CD14-positive monocyte (primary cell): ENCODE measurements at regions not wholly inside any gene's neighbourhood (a gene's known extent, or its start where the extent isn't known, plus 50 kb on each side); places are given as distances from the start of the nearest gene placed in this dataset.
A peak's percentile ranks its signal among the peaks of the same experiment; 100 is the strongest.

ENCODE experiments used
- DNase-seq, 3 donors: peaks; one replicate each; pipeline ENCODE4 v3.0.0-alpha.2; 2011 to 2022
- H2AFZ ChIP-seq: 2 replicates; pipeline ENCODE4 v1.6.0; 2012; ENCODE audit warnings: mild to moderate bottlenecking, low read depth, low read length, inconsistent platforms; ENCODE audit not compliant: insufficient read depth, poor library complexity, severe bottlenecking
- H3K27ac ChIP-seq, 2 donors: 1 replicate in 1 of 2; 2 replicates in 1 of 2; pipeline ENCODE4 v1.5.1; 2012 to 2013; ENCODE audit warnings: low read length in 2 of 2, control low read depth in 1 of 2, inconsistent platforms in 1 of 2, low read depth in 1 of 2, mild to moderate bottlenecking in 1 of 2
- H3K27me3 ChIP-seq, 2 donors: one replicate each; pipeline versions ENCODE4 v1.6.0 to v1.6.1; 2011 to 2013; ENCODE audit warnings: low read length in 2 of 2; ENCODE audit not compliant: control insufficient read depth in 2 of 2, insufficient read depth in 2 of 2
- H3K36me3 ChIP-seq, 2 donors: replicated peaks in 1 of 2; 1 replicate in 1 of 2; 2 replicates in 1 of 2; pipeline versions ENCODE4 v1.5.1 to v1.6.1; 2012 to 2013; ENCODE audit warnings: low read length in 2 of 2, control low read depth in 1 of 2, inconsistent platforms in 1 of 2, mild to moderate bottlenecking in 1 of 2; ENCODE audit not compliant: insufficient read depth in 2 of 2, control insufficient read depth in 1 of 2
- H3K4me1 ChIP-seq, 2 donors: 1 replicate in 1 of 2; 2 replicates in 1 of 2; pipeline versions ENCODE4 v1.5.1 to v1.6.1; 2012 to 2013; ENCODE audit warnings: low read length in 2 of 2, control low read depth in 1 of 2, inconsistent platforms in 1 of 2, mild to moderate bottlenecking in 1 of 2, moderate library complexity in 1 of 2; ENCODE audit not compliant: insufficient read depth in 2 of 2, control insufficient read depth in 1 of 2
- H3K4me2 ChIP-seq: replicated peaks from 2 replicates; pipeline ENCODE3; 2012; ENCODE audit warnings: low read length, moderate library complexity, mild to moderate bottlenecking; ENCODE audit not compliant: poor library complexity, severe bottlenecking; ENCODE audit errors: extremely low read depth
- H3K4me3 ChIP-seq, 3 experiments: fragments of 200-600 bp in 1 of 3; sonication (generic) in 1 of 3; replicated peaks in 1 of 3; 1 replicate in 2 of 3; 2 replicates in 1 of 3; pipeline ENCODE4 v1.5.1; 2011 to 2013; ENCODE audit warnings: low read length in 3 of 3, mild to moderate bottlenecking in 3 of 3, control low read depth in 2 of 3, low read depth in 2 of 3, inconsistent platforms in 1 of 3, moderate library complexity in 1 of 3
- H3K79me2 ChIP-seq: 2 replicates; pipeline ENCODE4 v1.6.0; 2012; ENCODE audit warnings: mild to moderate bottlenecking, control low read depth, inconsistent platforms, low read length, moderate library complexity; ENCODE audit not compliant: insufficient read depth
- H3K9ac ChIP-seq: 2 replicates; pipeline ENCODE4 v1.6.0; 2017; ENCODE audit warnings: low read length, mild to moderate bottlenecking; ENCODE audit not compliant: insufficient read depth, poor library complexity, severe bottlenecking
- H3K9me3 ChIP-seq, 2 donors: replicated peaks in 1 of 2; 1 replicate in 1 of 2; 2 replicates in 1 of 2; pipeline versions ENCODE4 v1.5.1 to v1.6.1; 2012 to 2013; ENCODE audit warnings: low read length in 2 of 2, control low read depth in 1 of 2; ENCODE audit not compliant: control insufficient read depth in 1 of 2, insufficient read depth in 1 of 2
- H4K20me1 ChIP-seq: 2 replicates; pipeline ENCODE4 v1.6.0; 2012; ENCODE audit warnings: mild to moderate bottlenecking, low read length, control low read depth, moderate library complexity; ENCODE audit not compliant: insufficient read depth
- H3K27ac Mint-ChIP-seq, 7 donors: one replicate each; pipeline ENCODE4 v1.8.0; 2020; ENCODE audit warnings: mild to moderate bottlenecking in 7 of 7, mixed read lengths in 7 of 7, moderate library complexity in 6 of 7, inconsistent platforms in 2 of 7
- H3K27me3 Mint-ChIP-seq, 3 donors: one replicate each; pipeline ENCODE4 v1.8.0; 2021 to 2022; ENCODE audit warnings: low read depth in 3 of 3, mild to moderate bottlenecking in 3 of 3, mixed read lengths in 3 of 3, moderate library complexity in 3 of 3, inconsistent platforms in 1 of 3
- H3K36me3 Mint-ChIP-seq, 2 donors: one replicate each; pipeline ENCODE4 v1.8.0; 2020; ENCODE audit warnings: mixed read lengths in 2 of 2, inconsistent platforms in 1 of 2, mild to moderate bottlenecking in 1 of 2
- H3K4me1 Mint-ChIP-seq: one replicate; pipeline ENCODE4 v1.8.0; 2020; ENCODE audit warnings: mild to moderate bottlenecking, mixed read lengths
- H3K4me3 Mint-ChIP-seq, 2 donors: one replicate each; pipeline ENCODE4 v1.8.0; 2020; ENCODE audit warnings: mild to moderate bottlenecking in 2 of 2, mixed read lengths in 2 of 2, moderate library complexity in 1 of 2
- H3K9me3 Mint-ChIP-seq, 7 donors: one replicate each; pipeline ENCODE4 v1.8.0; 2020 to 2022; ENCODE audit warnings: mixed read lengths in 7 of 7, mild to moderate bottlenecking in 6 of 7, moderate library complexity in 6 of 7, inconsistent platforms in 2 of 7
- WGBS: methylation state at CpG from one replicate; pipeline ENCODE4 v1.1.5; 2013; ENCODE audit warnings: missing lambda C conversion rate; ENCODE audit not compliant: insufficient coverage; 5-methylcytosine and 5-hydroxymethylcytosine counted together
- intact Hi-C, 2 donors: fragments of 100-400 bp; cut with micrococcal nuclease; formaldehyde crosslinking; loops; one replicate each; pipeline versions ENCODE4 v1.15.0 to v1.15.1; 2023
- TF ChIP-seq, protein P1 (sequence below): fragments of 200-600 bp; IDR thresholded peaks from one replicate; pipeline ENCODE4 v1.8.0; 2022; ENCODE audit warnings: antibody characterized with exemption, mild to moderate bottlenecking

DNA sequence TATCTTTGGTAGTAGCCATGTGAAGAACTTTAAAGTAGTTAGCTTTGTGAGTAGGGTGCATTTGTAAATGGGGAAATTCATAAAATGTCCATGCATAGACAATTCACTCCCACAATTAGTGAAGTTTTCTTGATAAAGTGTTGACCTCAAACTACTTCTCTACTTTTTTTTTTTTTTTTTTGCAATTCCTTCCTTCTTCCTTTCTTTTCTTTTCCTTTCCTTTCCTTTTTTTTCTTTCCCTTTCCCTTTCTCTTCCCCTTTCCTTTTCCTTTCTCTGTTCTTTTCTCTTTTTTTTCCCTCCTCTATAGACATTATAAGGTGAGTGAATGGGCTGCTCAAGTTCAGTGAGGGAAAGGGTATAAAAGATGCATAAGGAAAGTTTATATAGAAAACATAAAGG, 184.2 kb downstream of the PTEN start:
- TF ChIP-seq, protein P1, sequence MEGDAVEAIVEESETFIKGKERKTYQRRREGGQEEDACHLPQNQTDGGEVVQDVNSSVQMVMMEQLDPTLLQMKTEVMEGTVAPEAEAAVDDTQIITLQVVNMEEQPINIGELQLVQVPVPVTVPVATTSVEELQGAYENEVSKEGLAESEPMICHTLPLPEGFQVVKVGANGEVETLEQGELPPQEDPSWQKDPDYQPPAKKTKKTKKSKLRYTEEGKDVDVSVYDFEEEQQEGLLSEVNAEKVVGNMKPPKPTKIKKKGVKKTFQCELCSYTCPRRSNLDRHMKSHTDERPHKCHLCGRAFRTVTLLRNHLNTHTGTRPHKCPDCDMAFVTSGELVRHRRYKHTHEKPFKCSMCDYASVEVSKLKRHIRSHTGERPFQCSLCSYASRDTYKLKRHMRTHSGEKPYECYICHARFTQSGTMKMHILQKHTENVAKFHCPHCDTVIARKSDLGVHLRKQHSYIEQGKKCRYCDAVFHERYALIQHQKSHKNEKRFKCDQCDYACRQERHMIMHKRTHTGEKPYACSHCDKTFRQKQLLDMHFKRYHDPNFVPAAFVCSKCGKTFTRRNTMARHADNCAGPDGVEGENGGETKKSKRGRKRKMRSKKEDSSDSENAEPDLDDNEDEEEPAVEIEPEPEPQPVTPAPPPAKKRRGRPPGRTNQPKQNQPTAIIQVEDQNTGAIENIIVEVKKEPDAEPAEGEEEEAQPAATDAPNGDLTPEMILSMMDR = no peak
- intact Hi-C loops = no loop called here
- H3K4me2 ChIP-seq = no peak overlapping the region
- DNase-seq = no peak
- no peak overlapping the region for H2AFZ ChIP-seq
- H3K79me2 ChIP-seq = no peaks in the 10 kb centered on the region
- H3K27ac ChIP-seq = peak overlapping the region in 1 of 2 donors; percentile 65
- no peaks in the 10 kb centered on the region for H3K9me3 ChIP-seq
- H3K4me3 Mint-ChIP-seq = no peak overlapping the region
- no peaks in the 10 kb centered on the region for H3K27me3 Mint-ChIP-seq
- H3K36me3 Mint-ChIP-seq = no peaks in the 10 kb centered on the region
- H3K27ac Mint-ChIP-seq = no peak overlapping the region
- H3K27me3 ChIP-seq = no peaks in the 10 kb centered on the region
- H3K9me3 Mint-ChIP-seq = no peaks in the 10 kb centered on the region
- peaks cover 57% of the 10 kb centered on the region for H3K4me1 Mint-ChIP-seq
- no peaks in the 10 kb centered on the region for H4K20me1 ChIP-seq
- no peaks in the 10 kb centered on the region for H3K36me3 ChIP-seq
- no peak overlapping the region for H3K9ac ChIP-seq
- no peak overlapping the region for H3K4me3 ChIP-seq
- peaks cover 59% of the 10 kb centered on the region in 2 donors for H3K4me1 ChIP-seq

DNA sequence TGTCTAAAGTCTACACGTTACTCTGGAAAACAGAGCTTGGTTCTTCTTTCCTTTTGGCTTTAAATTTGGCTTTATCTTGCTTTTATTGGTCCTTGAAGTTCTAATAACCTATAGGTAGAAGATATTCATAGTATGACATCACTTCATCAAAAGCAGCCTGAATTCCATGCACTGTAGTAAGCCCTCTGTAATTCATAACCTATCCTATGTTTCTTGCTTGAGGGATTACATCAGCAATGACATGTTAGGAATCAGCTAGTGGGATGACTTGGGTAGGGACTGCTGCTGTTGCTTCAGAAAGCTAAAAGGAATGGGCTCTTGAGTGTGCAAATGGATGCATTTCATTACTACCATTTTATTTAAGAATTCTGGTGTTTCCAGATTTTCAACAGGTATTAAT, 184.9 kb downstream of the PTEN start:
- WGBS = no CpG with 5 or more reads among the region's 1 CpG
- H3K36me3 ChIP-seq = no peaks in the 10 kb centered on the region
- no peaks in the 10 kb centered on the region for H3K9me3 ChIP-seq
- TF ChIP-seq, protein P1 = no peak
- intact Hi-C loops = no loop called here
- H3K4me3 ChIP-seq = no peak overlapping the region
- no peak overlapping the region for H3K27ac ChIP-seq
- Mint-ChIP-seq H3K4me1 (peaks cover 50% of the 10 kb centered on the region), H3K27me3 (no peaks in the 10 kb centered on the region), H3K36me3 (no peaks in the 10 kb centered on the region), H3K27ac (no peak overlapping the region), H3K4me3 (no peak overlapping the region), H3K9me3 (no peaks in the 10 kb centered on the region)
- no peak overlapping the region for H2AFZ ChIP-seq
- no peaks in the 10 kb centered on the region for H4K20me1 ChIP-seq
- no peaks in the 10 kb centered on the region for H3K79me2 ChIP-seq
- H3K4me2 ChIP-seq = no peak overlapping the region
- H3K9ac ChIP-seq = no peak overlapping the region
- H3K27me3 ChIP-seq = no peaks in the 10 kb centered on the region
- DNase-seq = no peak
- H3K4me1 ChIP-seq = peaks cover 52% of the 10 kb centered on the region in 2 donors
